ENCODE measurements at regions not wholly inside any gene's neighbourhood (a gene's known extent, or its start where the extent isn't known, plus 50 kb on each side); places are given as distances from the start of the nearest gene placed in this dataset.

DNA sequence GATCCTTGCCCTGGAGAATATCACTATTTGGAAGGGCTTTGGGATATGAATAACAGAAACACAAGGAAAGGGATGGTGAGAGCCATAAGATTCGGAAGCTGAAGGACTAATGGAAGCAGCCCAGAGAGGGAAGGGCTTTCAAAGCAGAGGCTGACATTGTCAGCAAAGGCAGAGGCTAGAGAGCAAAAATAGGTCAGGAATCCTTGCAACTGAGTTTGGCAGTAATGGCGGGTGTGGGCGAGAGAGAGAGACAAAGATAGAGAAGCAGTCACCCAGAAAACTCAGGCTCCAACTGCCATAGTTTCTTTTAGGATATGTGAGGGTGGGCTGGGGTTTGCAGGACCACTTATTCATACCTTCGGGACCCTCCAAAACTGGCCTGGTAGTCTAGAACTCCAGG is 248.6 kb downstream of the OPA1 start:
- TF ChIP-seq CBX3 (IDR thresholded peaks at IDR 0.05; ENCODE audit: low read depth) (no peak), YY1 (IDR thresholded peaks at IDR 0.05; ENCODE audit: extremely low read depth, insufficient replicate concordance, low read depth, low read length) (no peak), ZFX (IDR thresholded peaks at IDR 0.05) (no peak), FOSL1 (IDR thresholded peaks at IDR 0.05; ENCODE audit: low read depth) (no peak), EZH2 (IDR thresholded peaks at IDR 0.05) (no peak), JUND (IDR thresholded peaks at IDR 0.05) (no peak), ELF1 (IDR thresholded peaks at IDR 0.05; ENCODE audit: borderline replicate concordance, low read depth) (no peak), ATF3 (IDR thresholded peaks at IDR 0.05) (no peak)
- TF ChIP-seq, protein P1, sequence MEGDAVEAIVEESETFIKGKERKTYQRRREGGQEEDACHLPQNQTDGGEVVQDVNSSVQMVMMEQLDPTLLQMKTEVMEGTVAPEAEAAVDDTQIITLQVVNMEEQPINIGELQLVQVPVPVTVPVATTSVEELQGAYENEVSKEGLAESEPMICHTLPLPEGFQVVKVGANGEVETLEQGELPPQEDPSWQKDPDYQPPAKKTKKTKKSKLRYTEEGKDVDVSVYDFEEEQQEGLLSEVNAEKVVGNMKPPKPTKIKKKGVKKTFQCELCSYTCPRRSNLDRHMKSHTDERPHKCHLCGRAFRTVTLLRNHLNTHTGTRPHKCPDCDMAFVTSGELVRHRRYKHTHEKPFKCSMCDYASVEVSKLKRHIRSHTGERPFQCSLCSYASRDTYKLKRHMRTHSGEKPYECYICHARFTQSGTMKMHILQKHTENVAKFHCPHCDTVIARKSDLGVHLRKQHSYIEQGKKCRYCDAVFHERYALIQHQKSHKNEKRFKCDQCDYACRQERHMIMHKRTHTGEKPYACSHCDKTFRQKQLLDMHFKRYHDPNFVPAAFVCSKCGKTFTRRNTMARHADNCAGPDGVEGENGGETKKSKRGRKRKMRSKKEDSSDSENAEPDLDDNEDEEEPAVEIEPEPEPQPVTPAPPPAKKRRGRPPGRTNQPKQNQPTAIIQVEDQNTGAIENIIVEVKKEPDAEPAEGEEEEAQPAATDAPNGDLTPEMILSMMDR (IDR thresholded peaks at IDR 0.05 in 2 of 3, conservative IDR thresholded peaks at IDR 0.05 in 1 of 3; ENCODE audit: borderline replicate concordance in 1 of 3, insufficient read depth in 1 of 3, low read depth in 2 of 3, low read length in 2 of 3), result no peak
- Histone ChIP-seq H3K36me3 (ENCODE audit: control insufficient read depth in 1 of 2, insufficient read depth in 2 of 2, low read length in 2 of 2) (no peaks in the 10 kb centered on the region), H3K9me2 (ENCODE audit: insufficient read depth) (no peaks in the 10 kb centered on the region), H3K27me3 (ENCODE audit: insufficient read depth, low read length) (no peaks in the 10 kb centered on the region), H3K4me1 (ENCODE audit: control insufficient read depth in 1 of 2, insufficient read depth in 2 of 2, low read length in 2 of 2) (peaks cover 0 to 5% of the 10 kb centered on the region in 2 experiments; a peak in 1 of 4 replicates), H3K9me3 (ENCODE audit: control insufficient read depth in 1 of 2, insufficient read depth in 1 of 2, low read depth in 1 of 2, low read length in 2 of 2) (no peaks in the 10 kb centered on the region), H3K79me2 (ENCODE audit: insufficient read depth, low read length) (no peaks in the 10 kb centered on the region), H2AFZ (ENCODE audit: low read depth, low read length, poor library complexity, severe bottlenecking) (no peak overlapping the region), H4K20me1 (ENCODE audit: insufficient read depth) (no peaks in the 10 kb centered on the region), H3K27ac (ENCODE audit: low read depth, low read length) (no peak overlapping the region), H3K9ac (ENCODE audit: low read length) (no peak overlapping the region), H3K4me2 (ENCODE audit: low read length) (no peak overlapping the region), H3K4me3 (replicated peaks in 1 of 2; ENCODE audit: low read depth in 1 of 2, low read length in 2 of 2) (no peak overlapping the region)
- ChIA-PET CTCF (no interaction called here), POLR2A (no interaction called here), RAD21 (ENCODE audit: low non-redundant PET in 1 of 2, low total read pairs in 2 of 2, uncharacterized antibody in 2 of 2, unreplicated experiment in 2 of 2) (no interaction called here)
- DNase-seq (ENCODE audit: low read depth, low spot score) (no peak), ATAC-seq (no peak)
- BruUV-seq (replicated peaks), result no TSS peak
- intact Hi-C loops (cut with micrococcal nuclease), result no loop called here
